ENCODE measurements at regions not wholly inside any gene's neighbourhood (a gene's known extent, or its start where the extent isn't known, plus 50 kb on each side); places are given as distances from the start of the nearest gene placed in this dataset.

DNA sequence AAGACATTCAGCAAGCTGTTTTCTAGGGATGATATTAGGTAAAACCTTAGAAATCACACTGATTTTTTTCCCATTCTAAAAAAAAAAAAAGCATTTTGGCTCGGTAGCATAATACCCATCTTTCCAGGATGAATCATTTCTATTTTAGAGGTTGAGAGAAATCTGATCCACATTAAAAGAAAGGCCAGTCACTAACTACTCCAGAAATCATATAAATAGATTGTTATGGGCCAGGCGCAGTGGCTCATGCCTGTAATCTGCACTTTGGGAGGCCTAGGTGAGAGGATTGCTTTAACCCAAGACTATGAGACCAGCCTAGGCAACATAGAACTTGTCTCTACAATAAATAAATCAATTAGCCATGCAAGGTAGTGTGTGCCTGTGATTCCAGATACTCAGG is 164.3 kb downstream of the BAMBI start:
- H3K4me3 ChIP-seq (ENCODE audit: low read depth in 2 of 2, low read length in 2 of 2), result no peak overlapping the region
- in situ Hi-C loops (cut with HindIII; ENCODE audit: low pct_unique_long_range_greater_than_20kb, low sequenced_read_pairs), result no loop called here
- no TSS peak for BruUV-seq (replicated peaks)
- H3K27ac ChIP-seq (ENCODE audit: low read length), result no peak overlapping the region
- no peak for ATAC-seq
- H3K4me1 ChIP-seq (ENCODE audit: control insufficient read depth, insufficient read depth, low read length), result no peaks in the 10 kb centered on the region
- no peak for DNase-seq (ENCODE audit: low read depth, low spot score)
- POLR2A ChIA-PET, result no interaction called here
- H3K27me3 ChIP-seq (ENCODE audit: control insufficient read depth, insufficient read depth, low read length), result no peaks in the 10 kb centered on the region; the same call in 1 of the 2 replicates
- TF ChIP-seq POLR2AphosphoS5 (IDR thresholded peaks at IDR 0.05; ENCODE audit: low read depth, low read length) (no peak), SIN3A (IDR thresholded peaks at IDR 0.05; ENCODE audit: borderline replicate concordance, insufficient read depth, low read depth, low read length) (no peak), REST (IDR thresholded peaks at IDR 0.05; ENCODE audit: insufficient read depth in 1 of 2, low read depth in 2 of 2, low read length in 1 of 2) (no peak), TCF7L2 (IDR thresholded peaks at IDR 0.05; ENCODE audit: low read depth, low read length) (no peak)
- TF ChIP-seq, protein P1, sequence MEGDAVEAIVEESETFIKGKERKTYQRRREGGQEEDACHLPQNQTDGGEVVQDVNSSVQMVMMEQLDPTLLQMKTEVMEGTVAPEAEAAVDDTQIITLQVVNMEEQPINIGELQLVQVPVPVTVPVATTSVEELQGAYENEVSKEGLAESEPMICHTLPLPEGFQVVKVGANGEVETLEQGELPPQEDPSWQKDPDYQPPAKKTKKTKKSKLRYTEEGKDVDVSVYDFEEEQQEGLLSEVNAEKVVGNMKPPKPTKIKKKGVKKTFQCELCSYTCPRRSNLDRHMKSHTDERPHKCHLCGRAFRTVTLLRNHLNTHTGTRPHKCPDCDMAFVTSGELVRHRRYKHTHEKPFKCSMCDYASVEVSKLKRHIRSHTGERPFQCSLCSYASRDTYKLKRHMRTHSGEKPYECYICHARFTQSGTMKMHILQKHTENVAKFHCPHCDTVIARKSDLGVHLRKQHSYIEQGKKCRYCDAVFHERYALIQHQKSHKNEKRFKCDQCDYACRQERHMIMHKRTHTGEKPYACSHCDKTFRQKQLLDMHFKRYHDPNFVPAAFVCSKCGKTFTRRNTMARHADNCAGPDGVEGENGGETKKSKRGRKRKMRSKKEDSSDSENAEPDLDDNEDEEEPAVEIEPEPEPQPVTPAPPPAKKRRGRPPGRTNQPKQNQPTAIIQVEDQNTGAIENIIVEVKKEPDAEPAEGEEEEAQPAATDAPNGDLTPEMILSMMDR (IDR thresholded peaks at IDR 0.05), result no peak
- intact Hi-C loops (cut with micrococcal nuclease; ENCODE audit: unreplicated experiment), result no loop called here
- no peaks in the 10 kb centered on the region for H3K9me3 ChIP-seq (ENCODE audit: control insufficient read depth, insufficient read depth, low read depth, low read length)
- CTCF ChIA-PET, result no interaction called here
- H3K36me3 ChIP-seq (ENCODE audit: control insufficient read depth, insufficient read depth, low read length), result no peaks in the 10 kb centered on the region

GRCh38 chr10:28842321-28842720 is 165.0 kb downstream of the BAMBI start:
- Histone ChIP-seq H3K4me1 (ENCODE audit: control insufficient read depth, insufficient read depth, low read length) (no peaks in the 10 kb centered on the region), H3K27ac (ENCODE audit: low read length) (no peak overlapping the region), H3K9me3 (ENCODE audit: control insufficient read depth, insufficient read depth, low read depth, low read length) (no peaks in the 10 kb centered on the region), H3K4me3 (ENCODE audit: low read depth in 2 of 2, low read length in 2 of 2) (no peak overlapping the region), H3K27me3 (ENCODE audit: control insufficient read depth, insufficient read depth, low read length) (no peaks in the 10 kb centered on the region; the same call in 1 of the 2 replicates), H3K36me3 (ENCODE audit: control insufficient read depth, insufficient read depth, low read length) (no peaks in the 10 kb centered on the region)
- in situ Hi-C loops (cut with HindIII; ENCODE audit: low pct_unique_long_range_greater_than_20kb, low sequenced_read_pairs), result no loop called here
- TF ChIP-seq, protein P1 (IDR thresholded peaks at IDR 0.05), result no peak
- TF ChIP-seq POLR2AphosphoS5 (IDR thresholded peaks at IDR 0.05; ENCODE audit: low read depth, low read length), result no peak
- TF ChIP-seq REST (IDR thresholded peaks at IDR 0.05; ENCODE audit: insufficient read depth in 1 of 2, low read depth in 2 of 2, low read length in 1 of 2), result no peak
- no peak for TF ChIP-seq TCF7L2 (IDR thresholded peaks at IDR 0.05; ENCODE audit: low read depth, low read length)
- TF ChIP-seq SIN3A (IDR thresholded peaks at IDR 0.05; ENCODE audit: borderline replicate concordance, insufficient read depth, low read depth, low read length), result no peak
- ChIA-PET POLR2A (no interaction called here), CTCF (no interaction called here)
- ATAC-seq (no peak), DNase-seq (ENCODE audit: low read depth, low spot score) (no peak)
- BruUV-seq (replicated peaks), result no TSS peak
- intact Hi-C loops (cut with micrococcal nuclease; ENCODE audit: unreplicated experiment), result no loop called here

All from Panc1 (cell line).